ENCODE measurements at regions not wholly inside any gene's neighbourhood (a gene's known extent, or its start where the extent isn't known, plus 50 kb on each side); places are given as distances from the start of the nearest gene placed in this dataset.

DNA sequence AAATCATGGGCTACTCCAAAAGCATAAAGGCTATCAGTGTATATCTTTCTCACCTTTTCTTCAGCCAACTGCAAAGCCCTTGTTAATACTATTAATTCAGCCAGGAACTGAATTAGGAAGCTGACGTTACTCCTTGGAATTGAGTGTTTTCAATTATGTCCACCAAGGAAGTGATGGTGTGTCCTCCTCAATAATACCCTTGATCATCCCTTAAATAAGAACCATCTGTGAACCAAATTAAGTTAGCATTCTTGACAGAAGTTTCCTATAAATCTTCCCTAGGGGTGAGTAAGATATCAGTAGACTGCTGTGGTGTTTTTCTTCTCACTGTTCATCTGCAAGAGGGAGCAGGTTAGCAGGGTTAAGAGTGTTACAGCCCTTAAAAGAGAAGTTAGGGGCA, 252.3 kb upstream of the AVPR1A start:
- TF ChIP-seq, protein P1, sequence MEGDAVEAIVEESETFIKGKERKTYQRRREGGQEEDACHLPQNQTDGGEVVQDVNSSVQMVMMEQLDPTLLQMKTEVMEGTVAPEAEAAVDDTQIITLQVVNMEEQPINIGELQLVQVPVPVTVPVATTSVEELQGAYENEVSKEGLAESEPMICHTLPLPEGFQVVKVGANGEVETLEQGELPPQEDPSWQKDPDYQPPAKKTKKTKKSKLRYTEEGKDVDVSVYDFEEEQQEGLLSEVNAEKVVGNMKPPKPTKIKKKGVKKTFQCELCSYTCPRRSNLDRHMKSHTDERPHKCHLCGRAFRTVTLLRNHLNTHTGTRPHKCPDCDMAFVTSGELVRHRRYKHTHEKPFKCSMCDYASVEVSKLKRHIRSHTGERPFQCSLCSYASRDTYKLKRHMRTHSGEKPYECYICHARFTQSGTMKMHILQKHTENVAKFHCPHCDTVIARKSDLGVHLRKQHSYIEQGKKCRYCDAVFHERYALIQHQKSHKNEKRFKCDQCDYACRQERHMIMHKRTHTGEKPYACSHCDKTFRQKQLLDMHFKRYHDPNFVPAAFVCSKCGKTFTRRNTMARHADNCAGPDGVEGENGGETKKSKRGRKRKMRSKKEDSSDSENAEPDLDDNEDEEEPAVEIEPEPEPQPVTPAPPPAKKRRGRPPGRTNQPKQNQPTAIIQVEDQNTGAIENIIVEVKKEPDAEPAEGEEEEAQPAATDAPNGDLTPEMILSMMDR (IDR thresholded peaks at IDR 0.05) = no peak
- TF ChIP-seq CBFB (CRISPR knock-in tag; IDR thresholded peaks at IDR 0.05; ENCODE audit: low read depth) (no peak), ZNF396 (CRISPR knock-in tag; IDR thresholded peaks at IDR 0.05; ENCODE audit: borderline replicate concordance) (no peak), NR1H2 (CRISPR knock-in tag; IDR thresholded peaks at IDR 0.05) (no peak), FOXK1 (CRISPR knock-in tag; IDR thresholded peaks at IDR 0.05) (no peak), CREB1 (CRISPR knock-in tag; IDR thresholded peaks at IDR 0.05) (no peak), ZNF121 (CRISPR knock-in tag; IDR thresholded peaks at IDR 0.05) (no peak), IRF2 (CRISPR knock-in tag; IDR thresholded peaks at IDR 0.05; ENCODE audit: borderline replicate concordance, low read depth) (no peak), TCF7 (CRISPR knock-in tag; IDR thresholded peaks at IDR 0.05; ENCODE audit: low read depth) (no peak), OVOL2 (CRISPR knock-in tag; IDR thresholded peaks at IDR 0.05; ENCODE audit: borderline replicate concordance) (no peak)
- TF ChIP-seq, protein P2, sequence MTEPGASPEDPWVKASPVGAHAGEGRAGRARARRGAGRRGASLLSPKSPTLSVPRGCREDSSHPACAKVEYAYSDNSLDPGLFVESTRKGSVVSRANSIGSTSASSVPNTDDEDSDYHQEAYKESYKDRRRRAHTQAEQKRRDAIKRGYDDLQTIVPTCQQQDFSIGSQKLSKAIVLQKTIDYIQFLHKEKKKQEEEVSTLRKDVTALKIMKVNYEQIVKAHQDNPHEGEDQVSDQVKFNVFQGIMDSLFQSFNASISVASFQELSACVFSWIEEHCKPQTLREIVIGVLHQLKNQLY (CRISPR knock-in tag; IDR thresholded peaks at IDR 0.05) = no peak
- TF ChIP-seq, protein P3, sequence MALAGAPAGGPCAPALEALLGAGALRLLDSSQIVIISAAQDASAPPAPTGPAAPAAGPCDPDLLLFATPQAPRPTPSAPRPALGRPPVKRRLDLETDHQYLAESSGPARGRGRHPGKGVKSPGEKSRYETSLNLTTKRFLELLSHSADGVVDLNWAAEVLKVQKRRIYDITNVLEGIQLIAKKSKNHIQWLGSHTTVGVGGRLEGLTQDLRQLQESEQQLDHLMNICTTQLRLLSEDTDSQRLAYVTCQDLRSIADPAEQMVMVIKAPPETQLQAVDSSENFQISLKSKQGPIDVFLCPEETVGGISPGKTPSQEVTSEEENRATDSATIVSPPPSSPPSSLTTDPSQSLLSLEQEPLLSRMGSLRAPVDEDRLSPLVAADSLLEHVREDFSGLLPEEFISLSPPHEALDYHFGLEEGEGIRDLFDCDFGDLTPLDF (CRISPR knock-in tag; IDR thresholded peaks at IDR 0.05) = no peak
- TF ChIP-seq, protein P4, sequence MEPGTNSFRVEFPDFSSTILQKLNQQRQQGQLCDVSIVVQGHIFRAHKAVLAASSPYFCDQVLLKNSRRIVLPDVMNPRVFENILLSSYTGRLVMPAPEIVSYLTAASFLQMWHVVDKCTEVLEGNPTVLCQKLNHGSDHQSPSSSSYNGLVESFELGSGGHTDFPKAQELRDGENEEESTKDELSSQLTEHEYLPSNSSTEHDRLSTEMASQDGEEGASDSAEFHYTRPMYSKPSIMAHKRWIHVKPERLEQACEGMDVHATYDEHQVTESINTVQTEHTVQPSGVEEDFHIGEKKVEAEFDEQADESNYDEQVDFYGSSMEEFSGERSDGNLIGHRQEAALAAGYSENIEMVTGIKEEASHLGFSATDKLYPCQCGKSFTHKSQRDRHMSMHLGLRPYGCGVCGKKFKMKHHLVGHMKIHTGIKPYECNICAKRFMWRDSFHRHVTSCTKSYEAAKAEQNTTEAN (CRISPR knock-in tag; IDR thresholded peaks at IDR 0.05) = no peak

Measured in WTC11 (cell line).